ENCODE measurements at regions not wholly inside any gene's neighbourhood (a gene's known extent, or its start where the extent isn't known, plus 50 kb on each side); places are given as distances from the start of the nearest gene placed in this dataset.

DNA sequence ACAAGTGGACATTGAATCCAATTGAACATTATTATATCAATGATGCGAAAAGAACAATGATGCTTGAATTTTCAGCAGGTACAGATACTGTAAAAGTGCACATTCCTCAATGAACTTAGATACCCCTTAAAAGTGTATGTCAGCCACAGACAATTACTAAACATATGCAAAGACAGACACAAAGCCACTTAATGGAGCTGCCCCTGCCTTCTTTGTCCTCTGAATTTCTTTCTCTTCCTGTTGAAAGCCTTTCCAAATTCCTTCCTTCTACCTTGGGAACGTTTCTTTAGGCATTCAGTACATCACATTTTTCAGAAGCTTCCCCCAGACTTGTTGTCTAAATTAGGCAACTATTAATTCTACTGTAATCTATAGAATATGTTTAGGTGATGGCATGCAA lies 706.8 kb upstream of the MBL2 start:
- Histone ChIP-seq H3F3A (ENCODE audit: insufficient read depth, low read depth) (no peaks in the 10 kb centered on the region), H3K27ac (no peak overlapping the region), H3K4me3 (no peak overlapping the region), H3K9me2 (ENCODE audit: insufficient read depth) (no peaks in the 10 kb centered on the region), H3K27me3 (ENCODE audit: insufficient read depth, low read depth) (no peaks in the 10 kb centered on the region), H3K79me2 (ENCODE audit: low read depth) (no peaks in the 10 kb centered on the region), H4K20me1 (ENCODE audit: insufficient read depth) (no peaks in the 10 kb centered on the region), H3K36me3 (ENCODE audit: low read depth) (no peaks in the 10 kb centered on the region), H3K9me3 (ENCODE audit: insufficient read depth, low read depth) (no peaks in the 10 kb centered on the region), H3K4me1 (replicated peaks; ENCODE audit: insufficient read depth) (no peaks in the 10 kb centered on the region), H2AFZ (no peak overlapping the region), H3K4me2 (no peak overlapping the region)
- intact Hi-C loops (cut with micrococcal nuclease; ENCODE audit: unreplicated experiment), result no loop called here
- POLR2A ChIA-PET (ENCODE audit: unreplicated experiment), result interaction anchor here (0.7 kb wide), 1 partner anchor 387 kb away, joined by 3 read pairs; no protein-coding TSS in a partner anchor
- BruUV-seq (replicated peaks), result no TSS peak
- DNase-seq, result no peak
- TF ChIP-seq, protein P1, sequence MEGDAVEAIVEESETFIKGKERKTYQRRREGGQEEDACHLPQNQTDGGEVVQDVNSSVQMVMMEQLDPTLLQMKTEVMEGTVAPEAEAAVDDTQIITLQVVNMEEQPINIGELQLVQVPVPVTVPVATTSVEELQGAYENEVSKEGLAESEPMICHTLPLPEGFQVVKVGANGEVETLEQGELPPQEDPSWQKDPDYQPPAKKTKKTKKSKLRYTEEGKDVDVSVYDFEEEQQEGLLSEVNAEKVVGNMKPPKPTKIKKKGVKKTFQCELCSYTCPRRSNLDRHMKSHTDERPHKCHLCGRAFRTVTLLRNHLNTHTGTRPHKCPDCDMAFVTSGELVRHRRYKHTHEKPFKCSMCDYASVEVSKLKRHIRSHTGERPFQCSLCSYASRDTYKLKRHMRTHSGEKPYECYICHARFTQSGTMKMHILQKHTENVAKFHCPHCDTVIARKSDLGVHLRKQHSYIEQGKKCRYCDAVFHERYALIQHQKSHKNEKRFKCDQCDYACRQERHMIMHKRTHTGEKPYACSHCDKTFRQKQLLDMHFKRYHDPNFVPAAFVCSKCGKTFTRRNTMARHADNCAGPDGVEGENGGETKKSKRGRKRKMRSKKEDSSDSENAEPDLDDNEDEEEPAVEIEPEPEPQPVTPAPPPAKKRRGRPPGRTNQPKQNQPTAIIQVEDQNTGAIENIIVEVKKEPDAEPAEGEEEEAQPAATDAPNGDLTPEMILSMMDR (conservative IDR thresholded peaks at IDR 0.05), result no peak
- TF ChIP-seq EZH2 (IDR thresholded peaks at IDR 0.05; ENCODE audit: low read depth), result no peak
- CTCF ChIA-PET, result no interaction called here

GRCh38 chr10:53477313-53477675 lies 704.7 kb upstream of the MBL2 start:
- ChIA-PET CTCF (no interaction called here), POLR2A (ENCODE audit: unreplicated experiment) (no interaction called here)
- Histone ChIP-seq H3K27ac (no peak overlapping the region), H3K4me2 (no peak overlapping the region), H3K9me3 (ENCODE audit: insufficient read depth, low read depth) (no peaks in the 10 kb centered on the region), H3K4me3 (no peak overlapping the region), H3K79me2 (ENCODE audit: low read depth) (no peaks in the 10 kb centered on the region), H2AFZ (no peak overlapping the region), H3F3A (ENCODE audit: insufficient read depth, low read depth) (no peaks in the 10 kb centered on the region), H3K4me1 (replicated peaks; ENCODE audit: insufficient read depth) (no peaks in the 10 kb centered on the region), H3K27me3 (ENCODE audit: insufficient read depth, low read depth) (no peaks in the 10 kb centered on the region), H3K9me2 (ENCODE audit: insufficient read depth) (no peaks in the 10 kb centered on the region), H3K36me3 (ENCODE audit: low read depth) (no peaks in the 10 kb centered on the region), H4K20me1 (ENCODE audit: insufficient read depth) (no peaks in the 10 kb centered on the region)
- intact Hi-C loops (cut with micrococcal nuclease; ENCODE audit: unreplicated experiment), result no loop called here
- BruUV-seq (replicated peaks), result no TSS peak
- no peak for DNase-seq
- no peak for TF ChIP-seq EZH2 (IDR thresholded peaks at IDR 0.05; ENCODE audit: low read depth)
- TF ChIP-seq, protein P1 (conservative IDR thresholded peaks at IDR 0.05), result no peak

DNA sequence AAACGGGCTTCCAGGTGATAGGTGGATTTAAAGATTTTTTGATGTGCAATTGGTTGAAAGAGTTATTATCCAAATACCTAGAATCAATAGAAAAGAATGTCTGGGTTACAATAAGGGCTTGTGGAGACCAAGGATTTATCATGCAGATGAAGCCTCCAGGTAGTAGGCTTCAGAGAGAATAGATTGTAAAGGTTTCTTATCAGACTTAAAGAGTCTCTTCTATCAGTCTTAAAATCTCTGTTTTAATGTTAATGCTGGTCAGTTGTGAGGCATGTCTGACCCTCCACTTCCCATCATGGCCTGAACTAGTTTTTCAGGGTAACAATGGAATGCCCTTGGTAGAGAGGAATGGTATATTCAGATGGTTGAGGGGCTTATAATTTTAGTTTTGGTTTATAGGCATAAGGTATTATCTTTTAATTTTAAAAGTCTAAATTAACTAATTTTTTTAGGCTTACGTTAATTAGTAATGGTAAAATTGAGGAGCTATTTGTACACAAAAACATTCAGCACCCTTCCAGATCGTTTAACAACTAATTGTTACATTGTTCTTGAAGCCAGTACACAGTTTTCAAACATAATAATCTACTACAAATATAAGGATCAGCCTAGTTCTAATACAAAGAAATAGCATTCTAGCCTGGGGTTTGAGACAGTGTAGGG lies 704.2 kb upstream of the MBL2 start:
- no peaks in the 10 kb centered on the region for H3K27me3 ChIP-seq (ENCODE audit: insufficient read depth, low read depth)
- no peak overlapping the region for H3K4me3 ChIP-seq
- no peak for TF ChIP-seq EZH2 (IDR thresholded peaks at IDR 0.05; ENCODE audit: low read depth)
- TF ChIP-seq, protein P1 (conservative IDR thresholded peaks at IDR 0.05), result no peak
- H3K4me1 ChIP-seq (replicated peaks; ENCODE audit: insufficient read depth), result no peaks in the 10 kb centered on the region
- H3K4me2 ChIP-seq, result no peak overlapping the region
- H3K79me2 ChIP-seq (ENCODE audit: low read depth), result no peaks in the 10 kb centered on the region
- H4K20me1 ChIP-seq (ENCODE audit: insufficient read depth), result no peaks in the 10 kb centered on the region
- no peaks in the 10 kb centered on the region for H3K9me3 ChIP-seq (ENCODE audit: insufficient read depth, low read depth)
- H3F3A ChIP-seq (ENCODE audit: insufficient read depth, low read depth), result no peaks in the 10 kb centered on the region
- no peaks in the 10 kb centered on the region for H3K36me3 ChIP-seq (ENCODE audit: low read depth)
- POLR2A ChIA-PET (ENCODE audit: unreplicated experiment), result no interaction called here
- CTCF ChIA-PET, result no interaction called here
- intact Hi-C loops (cut with micrococcal nuclease; ENCODE audit: unreplicated experiment), result no loop called here
- no peak overlapping the region for H2AFZ ChIP-seq
- DNase-seq, result no peak
- H3K27ac ChIP-seq, result no peak overlapping the region
- BruUV-seq (replicated peaks), result no TSS peak
- H3K9me2 ChIP-seq (ENCODE audit: insufficient read depth), result no peaks in the 10 kb centered on the region
